GM19025 (cell line): ENCODE measurements at regions not wholly inside any gene's neighbourhood (a gene's known extent, or its start where the extent isn't known, plus 50 kb on each side); places are given as distances from the start of the nearest gene placed in this dataset.

Experiments used
- ATAC-seq: cut with Tn5 transposase; IDR thresholded peaks from one replicate; pipeline ENCODE4 v1.9.1; 2021; ENCODE audit warnings: mild to moderate bottlenecking, low read depth, moderate library complexity; ENCODE audit not compliant: unreplicated experiment

- ATAC-seq: no peak
Measured at GRCh38 chr5:159826351-159827214, 89.7 kb upstream of the ADRA1B start.

- no peak for ATAC-seq
Measured at GRCh38 chr5:159827861-159828260, 88.4 kb upstream of the ADRA1B start.

- ATAC-seq: no peak
Measured at GRCh38 chr5:159832073-159832472, 84.2 kb upstream of the ADRA1B start.

GRCh38 chr5:159833088-159833487 is 83.2 kb upstream of the ADRA1B start:
- ATAC-seq: no peak

- no peak for ATAC-seq
Measured at GRCh38 chr5:159833846-159834245, 82.4 kb upstream of the ADRA1B start.

GRCh38 chr5:159835548-159835947 is 80.7 kb upstream of the ADRA1B start:
- ATAC-seq: no peak

GRCh38 chr5:159836691-159837090 is 79.6 kb upstream of the ADRA1B start:
- ATAC-seq: no peak

- ATAC-seq: no peak
Measured at GRCh38 chr5:159837860-159838259, 78.4 kb upstream of the ADRA1B start.

- no peak for ATAC-seq
Measured at GRCh38 chr5:159838551-159839222, 77.6 kb upstream of the ADRA1B start.

GRCh38 chr5:159844267-159845121 is 71.8 kb upstream of the ADRA1B start:
- ATAC-seq: no peak

- ATAC-seq: no peak
Measured at GRCh38 chr5:159849437-159850083, 66.7 kb upstream of the ADRA1B start.

GRCh38 chr5:159850160-159850559 is 66.1 kb upstream of the ADRA1B start:
- ATAC-seq: no peak

- ATAC-seq: no peak
Measured at GRCh38 chr5:159851053-159851452, 65.2 kb upstream of the ADRA1B start.

- ATAC-seq: no peak
Measured at GRCh38 chr5:159854916-159855315, 61.4 kb upstream of the ADRA1B start.

GRCh38 chr5:159855476-159856191 is 60.6 kb upstream of the ADRA1B start:
- no peak for ATAC-seq

GRCh38 chr5:159858871-159859270 is 57.4 kb upstream of the ADRA1B start:
- ATAC-seq: no peak

- no peak for ATAC-seq
Measured at GRCh38 chr5:159861086-159861485, 55.2 kb upstream of the ADRA1B start.

- ATAC-seq: peak; percentile 85
Measured at GRCh38 chr5:159864885-159865691, 51.2 kb upstream of the ADRA1B start.

- ATAC-seq: no peak
Measured at GRCh38 chr5:159866093-159866492, 50.2 kb upstream of the ADRA1B start.
